Neural progenitor cell (in vitro differentiated cells): ENCODE measurements at regions not wholly inside any gene's neighbourhood (a gene's known extent, or its start where the extent isn't known, plus 50 kb on each side); places are given as distances from the start of the nearest gene placed in this dataset.

Source experiments
- CTCF ChIP-seq: fragments of 200-600 bp; sonication (generic); IDR thresholded peaks from 2 replicates; pipeline ENCODE4 v1.5.1; 2017; ENCODE audit warnings: antibody characterized with exemption, mild to moderate bottlenecking
- EZH2 ChIP-seq: fragments of 200-600 bp; sonication (generic); IDR thresholded peaks from 2 replicates; pipeline ENCODE4 v1.6.1; 2017; ENCODE audit warnings: antibody characterized with exemption, mild to moderate bottlenecking, moderate library complexity

DNA sequence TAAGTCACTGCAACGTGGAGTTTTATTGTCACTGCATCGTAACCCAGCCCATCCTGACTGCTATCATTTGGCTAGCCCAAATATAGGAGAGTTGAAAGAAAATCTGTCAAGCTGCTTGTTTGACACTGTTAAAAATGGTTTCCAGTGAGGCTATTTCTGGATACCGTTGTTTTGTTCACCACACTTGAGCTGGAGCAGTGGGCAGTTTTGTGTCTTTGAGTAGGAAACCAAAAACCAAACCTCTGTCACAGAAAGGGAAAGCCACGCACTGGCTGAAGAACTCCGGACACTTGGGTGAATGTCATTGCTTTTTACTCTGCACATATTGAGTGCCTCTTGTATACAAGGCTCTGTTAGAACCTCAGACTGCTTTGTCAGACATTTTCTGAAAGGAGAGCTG, 446.4 kb upstream of the CFAP20DC start:
- TF ChIP-seq CTCF (no peak), EZH2 (no peak)
